ENCODE measurements at regions not wholly inside any gene's neighbourhood (a gene's known extent, or its start where the extent isn't known, plus 50 kb on each side); places are given as distances from the start of the nearest gene placed in this dataset.

- no peak for TF ChIP-seq EZH2 (IDR thresholded peaks at IDR 0.05; ENCODE audit: insufficient read depth, low read length)
- no peak for TF ChIP-seq CTCF (IDR thresholded peaks at IDR 0.05; ENCODE audit: insufficient read depth, low read depth, low read length)
These were observed 271.8 kb upstream of the USP25 start for GRCh38 chr21:15457965-15458364.

Data from astrocyte (in vitro differentiated cells and primary cell).